Stimulated activated memory B cell treated with anti-CD40 and anti-IgM and Interleukin-4, amounts not matched to agents 10 μg/mL and 1 μg/mL and 100 μg/mL, for 72 hours (primary cell): ENCODE measurements at regions not wholly inside any gene's neighbourhood (a gene's known extent, or its start where the extent isn't known, plus 50 kb on each side); places are given as distances from the start of the nearest gene placed in this dataset.

ENCODE experiments used
- ATAC-seq: fragments of 150-1000 bp; cut with Tn5 transposase; 2 replicates; pipeline ENCODE4 v1.10.0; 2021
- H3K27ac Mint-ChIP-seq: one replicate; pipeline ENCODE4 v1.8.0; 2022; ENCODE audit warnings: mild to moderate bottlenecking, mixed read lengths
- H3K27me3 Mint-ChIP-seq: one replicate; pipeline ENCODE4 v1.8.0; 2022; ENCODE audit warnings: mixed read lengths
- H3K36me3 Mint-ChIP-seq: one replicate; pipeline ENCODE4 v1.8.0; 2022; ENCODE audit warnings: mixed read lengths
- H3K4me1 Mint-ChIP-seq: one replicate; pipeline ENCODE4 v1.8.0; 2022; ENCODE audit warnings: mixed read lengths
- H3K4me3 Mint-ChIP-seq: one replicate; pipeline ENCODE4 v1.8.0; 2022; ENCODE audit warnings: mild to moderate bottlenecking, moderate library complexity, mixed read lengths
- H3K9me3 Mint-ChIP-seq: one replicate; pipeline ENCODE4 v1.8.0; 2022; ENCODE audit warnings: mixed read lengths

DNA sequence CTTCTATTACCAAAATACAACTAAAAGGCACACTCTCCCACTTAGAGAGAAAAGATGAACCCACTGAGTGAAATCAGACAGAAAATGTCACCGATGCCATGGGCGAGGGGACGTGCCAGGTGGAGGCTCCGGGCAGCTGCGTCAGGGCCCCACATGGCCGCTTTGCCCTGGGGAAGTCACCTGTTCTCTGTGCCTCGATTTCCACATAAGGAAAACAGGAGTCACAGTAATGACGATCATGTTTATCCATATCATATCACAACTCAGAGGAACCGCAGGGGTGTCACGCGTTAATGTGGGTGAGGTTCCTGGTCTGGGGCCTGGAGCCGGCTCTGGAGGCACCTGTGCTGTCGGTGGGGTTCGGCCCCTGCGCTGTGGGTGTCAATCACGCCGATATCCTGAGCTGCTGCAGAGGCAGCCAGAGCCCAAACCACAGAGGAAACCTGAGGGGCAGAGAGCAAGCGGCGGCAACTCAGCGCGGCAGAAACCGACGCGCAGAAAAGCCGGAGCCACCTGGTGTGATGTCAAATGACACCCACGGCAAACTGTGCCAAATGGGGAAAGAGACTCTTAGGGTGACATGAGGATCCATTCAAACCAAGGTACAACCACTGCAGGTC lies 243.7 kb downstream of the BRD1 start:
- H3K36me3 Mint-ChIP-seq, result peaks cover 13% of the 10 kb centered on the region
- no peak overlapping the region for H3K27ac Mint-ChIP-seq
- H3K27me3 Mint-ChIP-seq, result no peaks in the 10 kb centered on the region
- no peaks in the 10 kb centered on the region for H3K9me3 Mint-ChIP-seq
- H3K4me1 Mint-ChIP-seq, result peaks cover 7% of the 10 kb centered on the region
- H3K4me3 Mint-ChIP-seq, result no peak overlapping the region
- ATAC-seq, result no peak

DNA sequence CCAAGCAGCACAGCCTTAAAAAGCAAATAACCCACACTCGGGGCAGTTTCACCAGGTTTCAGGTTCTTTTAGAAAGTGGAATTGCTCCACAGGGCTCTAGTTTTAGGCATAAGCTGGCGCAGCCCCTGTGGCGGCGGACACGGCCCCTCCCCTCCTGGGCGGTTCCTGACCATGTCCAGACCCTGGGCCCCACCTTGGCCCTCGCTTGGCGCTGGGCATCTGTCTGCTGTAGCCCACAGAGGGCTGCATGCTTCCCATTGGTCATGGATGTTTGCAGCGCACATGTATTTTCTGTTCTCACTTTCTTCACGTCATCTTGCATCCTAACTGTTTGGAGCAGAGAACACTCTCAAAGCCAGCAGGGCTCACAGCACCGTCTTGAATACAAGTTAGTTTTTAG lies 244.3 kb downstream of the BRD1 start:
- ATAC-seq, result no peak
- Mint-ChIP-seq H3K27ac (no peak overlapping the region), H3K27me3 (no peaks in the 10 kb centered on the region)

DNA sequence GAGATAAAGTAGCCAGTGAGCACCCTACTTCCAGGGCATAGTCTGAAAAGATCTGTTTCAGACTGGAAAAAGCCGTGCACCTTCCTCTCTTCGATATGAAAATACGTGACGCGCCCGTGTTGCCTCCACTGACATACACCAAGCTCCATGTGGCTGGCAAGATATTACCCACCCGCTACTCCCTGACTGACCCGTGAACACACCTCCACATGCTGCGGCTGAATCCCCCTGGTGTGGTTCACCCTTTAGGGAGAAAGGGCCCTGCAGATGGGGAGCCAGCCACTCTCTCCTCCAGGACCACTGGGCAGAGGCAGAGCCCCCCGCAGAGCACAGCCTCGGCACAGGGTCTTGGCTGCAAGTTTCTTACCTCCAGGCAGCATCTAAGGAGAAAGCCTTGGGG lies 245.0 kb downstream of the BRD1 start:
- no peak overlapping the region for H3K4me3 Mint-ChIP-seq
- no peaks in the 10 kb centered on the region for H3K27me3 Mint-ChIP-seq
- H3K9me3 Mint-ChIP-seq, result no peaks in the 10 kb centered on the region
- ATAC-seq, result no peak
- H3K27ac Mint-ChIP-seq, result no peak overlapping the region
- H3K4me1 Mint-ChIP-seq, result peaks cover 8% of the 10 kb centered on the region
- H3K36me3 Mint-ChIP-seq, result peaks cover 19% of the 10 kb centered on the region

More for the DNA sequence above, 244.3 kb downstream of the BRD1 start:
- H3K36me3 Mint-ChIP-seq, result peaks cover 16% of the 10 kb centered on the region
- H3K9me3 Mint-ChIP-seq, result no peaks in the 10 kb centered on the region
- no peak overlapping the region for H3K4me3 Mint-ChIP-seq
- H3K4me1 Mint-ChIP-seq, result peaks cover 7% of the 10 kb centered on the region

DNA sequence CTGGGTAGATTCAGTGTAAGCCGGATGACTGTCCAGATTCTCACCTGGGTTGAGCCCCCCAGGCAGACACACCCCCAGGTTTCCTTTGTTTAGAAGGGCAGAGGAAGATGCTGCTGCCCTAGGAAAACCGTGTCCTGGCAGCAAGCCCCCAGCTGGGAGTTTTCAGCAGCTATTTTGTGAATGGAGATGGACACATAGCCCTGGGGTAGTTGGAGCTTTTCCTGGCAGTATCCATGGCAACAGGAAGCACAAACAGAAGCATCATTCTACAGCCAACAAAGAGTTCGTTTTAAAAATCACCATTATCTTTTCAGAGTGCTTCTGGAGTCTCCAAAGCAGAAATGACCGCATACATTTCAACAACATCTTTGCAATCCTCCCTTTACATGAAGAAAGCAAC lies 245.5 kb downstream of the BRD1 start:
- Mint-ChIP-seq H3K4me1 (peaks cover 13% of the 10 kb centered on the region), H3K4me3 (no peak overlapping the region), H3K27ac (no peak overlapping the region), H3K36me3 (peaks cover 24% of the 10 kb centered on the region), H3K9me3 (no peaks in the 10 kb centered on the region), H3K27me3 (no peaks in the 10 kb centered on the region)
- no peak for ATAC-seq

DNA sequence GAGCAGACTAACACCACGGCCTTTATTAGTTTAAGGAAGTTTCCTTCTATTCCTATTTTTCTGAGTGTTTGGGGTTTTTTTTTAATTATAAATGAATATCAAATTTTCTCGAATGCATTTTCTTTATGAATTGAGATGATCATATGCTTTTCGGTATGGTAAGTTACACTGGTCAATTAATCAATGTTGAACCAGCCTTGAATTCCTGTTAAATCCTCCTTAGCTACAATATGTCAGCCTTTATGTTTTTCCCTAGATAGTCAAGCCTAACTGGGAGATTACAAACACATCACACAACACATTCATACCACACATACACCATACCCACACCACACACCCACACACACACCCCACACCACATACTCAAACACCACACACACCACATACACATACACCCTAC lies 247.6 kb downstream of the BRD1 start:
- H3K4me3 Mint-ChIP-seq, result no peak overlapping the region
- no peak overlapping the region for H3K27ac Mint-ChIP-seq
- no peak for ATAC-seq
- H3K9me3 Mint-ChIP-seq, result no peaks in the 10 kb centered on the region
- H3K27me3 Mint-ChIP-seq, result no peaks in the 10 kb centered on the region
- peaks cover 30% of the 10 kb centered on the region for H3K36me3 Mint-ChIP-seq
- H3K4me1 Mint-ChIP-seq, result peaks cover 8% of the 10 kb centered on the region

DNA sequence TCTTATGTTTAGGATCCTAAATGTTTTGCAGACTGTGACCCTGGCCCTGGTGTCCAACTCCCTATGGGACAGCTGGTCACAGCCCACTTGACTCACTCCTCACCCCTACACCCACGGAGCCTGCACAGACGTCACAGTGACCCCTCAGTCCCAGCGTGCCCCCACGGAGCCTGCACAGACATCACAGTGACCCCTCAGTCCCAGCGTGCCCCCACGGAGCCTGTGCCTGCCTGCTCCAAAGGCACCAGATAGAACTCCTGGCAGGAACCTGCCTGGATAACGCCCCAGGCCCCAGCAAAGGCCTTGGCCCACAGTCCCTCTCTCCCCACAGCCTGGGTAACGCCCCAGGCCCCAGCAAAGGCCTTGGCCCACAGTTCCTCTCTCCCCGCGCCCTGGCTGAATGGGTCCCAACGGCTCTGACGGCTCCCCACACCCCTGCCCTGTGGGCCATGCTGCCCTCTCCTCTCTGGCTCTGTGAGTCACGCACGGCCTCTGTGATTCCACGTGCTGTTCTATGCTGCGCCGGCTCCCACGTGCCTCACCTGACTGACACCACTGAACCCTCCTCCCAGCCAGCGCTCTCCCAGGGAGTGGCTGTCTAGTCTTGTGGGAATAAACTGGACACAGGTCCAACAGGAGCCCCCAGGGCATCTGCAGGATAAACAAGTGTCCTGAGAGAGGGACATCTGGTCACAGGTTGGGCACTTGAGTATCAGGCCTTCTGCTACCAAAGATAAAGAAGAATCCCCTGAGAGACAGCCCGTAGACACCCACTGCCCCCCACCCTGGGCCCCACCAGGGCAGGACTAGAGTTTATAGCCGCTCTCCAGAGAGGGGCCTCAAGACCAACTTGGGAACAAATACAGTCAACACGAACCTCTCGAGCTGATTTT lies 250.3 kb downstream of the BRD1 start:
- ATAC-seq, result peak; percentile 24

DNA sequence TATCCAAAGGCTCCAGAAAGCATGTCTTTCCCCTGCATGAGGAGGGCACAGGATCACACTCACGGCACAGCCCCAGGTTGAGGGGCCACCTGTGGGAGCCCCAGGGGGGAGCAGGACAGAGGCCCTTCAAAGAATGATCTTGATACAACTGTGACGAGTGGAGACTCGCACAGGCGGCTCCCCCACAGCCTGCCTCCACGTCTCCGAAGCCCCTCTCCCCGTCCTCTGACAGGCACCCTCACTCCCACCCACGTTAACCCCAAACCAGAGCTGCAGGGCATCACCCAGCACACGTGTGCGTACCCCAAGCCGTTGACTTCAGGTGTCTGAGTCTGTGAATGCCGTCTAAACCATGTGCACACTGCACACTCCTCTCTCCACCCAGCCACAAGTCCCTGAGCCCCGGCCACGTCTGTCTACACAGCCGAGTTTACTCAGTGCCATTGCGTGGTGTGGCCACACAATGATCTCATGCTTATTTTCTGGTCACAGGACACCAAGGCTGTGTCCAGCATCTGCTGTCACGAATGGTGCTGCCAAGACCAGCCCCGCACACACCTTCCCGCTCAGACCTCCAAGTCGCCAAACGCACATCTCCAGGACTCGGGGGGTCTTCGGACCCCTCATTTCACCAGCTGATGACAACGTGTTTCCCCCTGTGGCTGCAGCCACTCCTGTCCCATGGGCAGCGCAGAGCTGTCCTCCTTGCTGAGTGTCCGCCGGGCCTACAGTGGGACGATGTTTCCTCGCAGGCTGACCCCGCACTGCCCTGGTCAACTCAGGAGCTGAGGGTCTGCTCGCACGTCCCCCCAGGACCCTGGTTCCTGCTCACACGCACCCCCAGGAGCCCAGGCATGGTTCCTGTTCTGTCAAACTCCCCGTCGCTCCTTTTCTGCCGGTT lies 251.2 kb downstream of the BRD1 start:
- H3K4me1 Mint-ChIP-seq, result peaks cover 15% of the 10 kb centered on the region
- H3K4me3 Mint-ChIP-seq, result no peak overlapping the region
- no peaks in the 10 kb centered on the region for H3K27me3 Mint-ChIP-seq

More for the DNA sequence above, 250.3 kb downstream of the BRD1 start:
- H3K4me3 Mint-ChIP-seq, result no peak overlapping the region
- peaks cover 46% of the 10 kb centered on the region for H3K36me3 Mint-ChIP-seq
- no peaks in the 10 kb centered on the region for H3K27me3 Mint-ChIP-seq
- H3K27ac Mint-ChIP-seq, result no peak overlapping the region
- peaks cover 4% of the 10 kb centered on the region for H3K9me3 Mint-ChIP-seq
- peaks cover 15% of the 10 kb centered on the region for H3K4me1 Mint-ChIP-seq

DNA sequence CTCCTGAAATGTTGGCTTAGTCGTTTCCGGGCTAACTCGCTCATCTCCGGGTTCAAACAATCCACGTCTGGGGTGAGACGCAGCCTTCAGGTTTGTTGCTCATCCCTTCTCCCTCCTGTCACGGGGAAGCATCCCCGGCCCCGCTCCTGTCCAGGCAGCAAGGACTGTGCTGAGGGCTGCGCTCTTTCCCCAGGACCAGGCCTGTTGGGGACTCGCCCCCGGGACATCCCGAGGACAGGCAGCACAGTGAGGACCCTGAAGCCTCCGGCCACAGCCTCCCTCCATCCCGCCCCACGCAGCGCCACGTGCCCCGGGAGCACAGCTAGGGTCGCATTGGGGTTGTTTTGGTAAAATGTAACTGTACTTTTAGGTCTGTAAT lies 252.0 kb downstream of the BRD1 start:
- Mint-ChIP-seq H3K36me3 (peaks cover 48% of the 10 kb centered on the region), H3K4me1 (peaks cover 15% of the 10 kb centered on the region), H3K27ac (no peak overlapping the region), H3K9me3 (peaks cover 4% of the 10 kb centered on the region), H3K27me3 (no peaks in the 10 kb centered on the region), H3K4me3 (no peak overlapping the region)
- no peak for ATAC-seq

More for the DNA sequence above, 251.2 kb downstream of the BRD1 start:
- ATAC-seq, result no peak
- Mint-ChIP-seq H3K27ac (no peak overlapping the region), H3K9me3 (peaks cover 4% of the 10 kb centered on the region), H3K36me3 (peaks cover 48% of the 10 kb centered on the region)

DNA sequence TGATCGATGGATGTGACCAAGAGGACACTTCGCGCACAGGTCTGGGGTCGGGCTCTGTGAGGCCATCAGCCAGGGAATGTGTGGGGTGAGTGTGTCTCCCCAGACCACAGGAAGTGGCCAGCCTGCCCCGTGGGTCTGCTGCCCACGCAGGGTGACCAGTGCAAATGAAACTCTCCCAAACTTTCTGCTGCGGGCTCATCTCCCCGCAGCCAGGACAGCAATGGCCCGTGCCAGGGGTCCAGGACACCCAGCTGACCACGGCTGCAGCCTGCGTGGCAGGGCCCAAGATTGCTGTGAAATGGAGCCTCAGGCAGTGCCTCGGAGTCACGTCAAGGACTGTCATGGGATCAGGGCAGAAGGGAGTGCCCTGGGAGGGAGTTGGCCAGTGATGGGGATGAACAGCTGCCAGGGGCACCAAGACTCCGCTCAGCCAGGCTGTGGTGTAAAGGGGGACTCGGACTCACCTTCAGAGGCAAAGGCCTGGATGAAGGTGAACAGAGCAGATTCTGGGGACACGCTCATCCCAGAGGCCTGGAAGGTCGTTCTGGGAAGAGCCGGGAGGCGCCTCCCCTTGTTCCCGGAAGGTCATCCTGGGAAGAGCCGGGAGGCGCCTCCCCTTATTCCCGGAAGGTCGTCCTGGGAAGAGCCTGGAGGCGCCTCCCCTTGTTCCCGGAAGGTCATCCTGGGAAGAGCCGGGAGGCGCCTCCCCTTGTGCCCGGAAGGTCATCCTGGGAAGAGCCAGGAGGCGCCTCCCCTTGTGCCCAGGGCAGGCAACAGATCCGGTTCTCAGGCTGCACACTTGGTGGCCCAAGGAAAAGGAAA lies 252.6 kb downstream of the BRD1 start:
- H3K9me3 Mint-ChIP-seq, result peaks cover 4% of the 10 kb centered on the region
- no peak overlapping the region for H3K4me3 Mint-ChIP-seq
- H3K27ac Mint-ChIP-seq, result no peak overlapping the region
- H3K27me3 Mint-ChIP-seq, result no peaks in the 10 kb centered on the region
- peaks cover 15% of the 10 kb centered on the region for H3K4me1 Mint-ChIP-seq
- H3K36me3 Mint-ChIP-seq, result peaks cover 48% of the 10 kb centered on the region
- ATAC-seq, result no peak

DNA sequence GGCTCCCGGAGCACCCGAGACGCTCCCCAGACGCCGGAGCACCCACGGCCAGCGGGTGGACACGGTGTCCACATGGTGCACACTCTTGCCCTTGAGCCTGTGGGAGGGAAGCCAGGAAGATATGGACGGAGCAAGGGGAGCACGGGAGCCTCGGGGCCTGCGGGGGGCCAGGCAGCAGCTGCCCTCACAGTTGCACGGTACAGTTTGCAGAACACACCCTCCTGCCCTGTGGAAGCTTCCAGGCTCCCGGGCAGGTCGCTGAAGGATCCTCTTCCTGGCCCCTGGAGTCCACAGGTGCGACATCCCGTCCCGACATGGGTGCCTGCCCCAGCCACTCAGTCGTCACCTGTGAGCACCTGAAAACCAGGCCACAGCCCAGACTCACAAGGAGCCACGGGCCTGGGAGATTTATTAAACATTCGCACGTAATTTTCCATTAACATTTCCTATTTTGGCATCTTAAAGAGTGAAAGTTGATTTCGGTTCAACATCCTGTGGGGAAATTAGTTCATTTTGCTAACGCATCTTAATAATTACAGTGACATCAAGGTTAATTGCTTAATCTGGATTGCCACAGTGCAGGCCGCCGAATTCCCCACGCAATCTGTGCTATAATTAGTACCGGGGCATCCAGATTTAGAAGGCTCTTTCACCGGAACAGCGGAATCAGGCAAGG lies 253.3 kb downstream of the BRD1 start:
- H3K27ac Mint-ChIP-seq, result no peak overlapping the region
- H3K4me1 Mint-ChIP-seq, result peaks cover 15% of the 10 kb centered on the region
- H3K27me3 Mint-ChIP-seq, result no peaks in the 10 kb centered on the region
- H3K4me3 Mint-ChIP-seq, result no peak overlapping the region
- no peak for ATAC-seq
- peaks cover 52% of the 10 kb centered on the region for H3K36me3 Mint-ChIP-seq
- peaks cover 4% of the 10 kb centered on the region for H3K9me3 Mint-ChIP-seq

DNA sequence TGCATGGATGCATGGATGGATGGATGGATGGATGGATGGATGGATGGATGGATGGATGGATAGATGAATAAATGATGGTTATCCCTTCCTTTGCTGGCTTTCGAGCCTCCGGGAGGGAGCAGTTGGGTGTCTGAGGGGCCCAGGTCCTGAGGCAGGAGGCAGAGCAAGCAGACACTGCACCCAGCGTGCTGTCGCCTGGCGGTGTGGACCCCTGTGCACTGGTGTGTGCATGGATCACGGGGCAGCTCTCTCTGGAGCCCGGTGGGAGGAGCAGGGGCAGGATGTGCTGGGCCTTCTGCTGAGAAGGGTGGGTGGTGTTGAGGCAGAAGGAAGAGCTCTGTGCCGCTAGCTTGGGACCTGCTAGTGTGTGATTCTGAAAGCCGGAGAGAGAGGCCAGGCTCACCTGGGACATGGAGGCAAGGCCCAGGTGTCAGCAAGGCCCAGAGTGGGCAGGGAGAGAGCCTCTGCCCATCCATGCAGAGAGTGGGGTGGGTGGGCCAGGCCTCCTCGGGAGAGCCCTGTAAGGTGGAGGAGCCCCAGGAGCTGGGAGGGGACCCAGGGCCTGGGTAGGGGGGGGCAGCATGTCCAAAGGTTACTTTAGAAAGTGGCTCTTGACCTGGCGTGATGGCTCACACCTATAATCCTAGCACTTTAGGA lies 254.4 kb downstream of the BRD1 start:
- Mint-ChIP-seq H3K4me3 (no peak overlapping the region), H3K9me3 (peaks cover 4% of the 10 kb centered on the region), H3K36me3 (peaks cover 50% of the 10 kb centered on the region), H3K27ac (no peak overlapping the region), H3K4me1 (peaks cover 15% of the 10 kb centered on the region), H3K27me3 (no peaks in the 10 kb centered on the region)
- no peak for ATAC-seq

DNA sequence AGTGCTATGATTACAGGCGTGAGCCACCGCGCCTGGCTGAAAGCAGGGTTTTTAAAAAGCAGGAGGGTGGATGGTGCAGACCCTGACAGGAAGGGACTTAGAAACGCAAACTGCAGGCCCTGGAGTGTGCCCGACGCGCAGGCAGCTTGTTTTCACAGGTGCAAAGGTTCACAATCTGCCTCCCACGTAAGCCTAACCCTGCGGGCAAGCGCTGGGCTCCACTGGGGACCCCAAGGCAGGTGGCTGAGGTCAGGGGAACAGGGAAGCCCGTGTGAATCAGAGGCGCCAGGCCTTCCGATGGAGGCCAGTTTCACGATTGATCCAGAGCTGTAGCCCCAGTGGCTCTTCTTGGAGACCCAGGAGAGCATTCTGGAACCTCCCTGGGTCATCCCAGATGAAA lies 256.3 kb downstream of the BRD1 start:
- peaks cover 35% of the 10 kb centered on the region for H3K36me3 Mint-ChIP-seq
- H3K9me3 Mint-ChIP-seq, result peaks cover 4% of the 10 kb centered on the region
- H3K27ac Mint-ChIP-seq, result no peak overlapping the region
- no peak for ATAC-seq
- H3K27me3 Mint-ChIP-seq, result no peaks in the 10 kb centered on the region
- peaks cover 7% of the 10 kb centered on the region for H3K4me1 Mint-ChIP-seq
- H3K4me3 Mint-ChIP-seq, result no peak overlapping the region

DNA sequence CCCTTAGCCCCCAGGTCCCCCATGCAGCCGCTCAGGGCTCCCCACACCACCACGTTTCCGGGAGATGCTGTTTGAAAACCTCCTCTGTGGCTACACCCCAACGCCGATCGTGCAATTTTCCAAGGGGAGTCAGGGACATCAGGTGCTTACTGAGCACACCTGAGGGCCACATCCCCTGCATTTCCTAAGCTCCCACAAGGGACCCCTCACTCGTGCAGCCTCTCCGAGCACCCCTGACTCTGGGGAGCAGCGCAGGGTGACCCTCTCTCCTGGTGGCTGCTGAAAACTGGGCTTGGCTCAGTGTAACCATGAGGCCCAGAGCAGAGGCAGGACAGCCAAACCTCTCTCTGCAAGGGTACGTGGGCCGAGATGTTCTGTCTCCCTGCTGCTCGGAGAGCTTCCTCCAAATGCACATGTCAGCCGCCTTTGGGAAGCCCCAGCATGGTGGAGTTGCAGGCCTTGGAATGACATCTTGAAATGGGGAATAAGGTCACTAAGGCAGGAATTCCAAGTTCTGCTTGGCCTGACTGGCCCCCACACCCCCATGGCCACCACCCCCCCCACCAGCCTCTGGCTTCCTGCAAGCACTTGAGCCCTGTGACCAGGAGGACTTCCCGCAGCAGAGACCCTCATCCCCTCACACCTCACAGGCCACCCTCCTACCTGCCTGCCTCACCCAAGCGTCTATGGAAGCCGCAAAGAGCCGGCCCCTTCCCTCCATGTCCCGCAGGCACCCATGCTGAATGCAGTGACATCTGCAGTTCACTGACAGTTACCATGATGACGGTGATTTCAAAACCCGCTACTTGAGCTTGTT lies 257.4 kb downstream of the BRD1 start:
- Mint-ChIP-seq H3K36me3 (peaks cover 33% of the 10 kb centered on the region), H3K27ac (no peak overlapping the region)
- ATAC-seq, result no peak

More for the DNA sequence above, 257.4 kb downstream of the BRD1 start:
- no peaks in the 10 kb centered on the region for H3K27me3 Mint-ChIP-seq
- peaks cover 4% of the 10 kb centered on the region for H3K9me3 Mint-ChIP-seq
- peaks cover 7% of the 10 kb centered on the region for H3K4me1 Mint-ChIP-seq
- H3K4me3 Mint-ChIP-seq, result no peak overlapping the region
